ENCODE measurements at regions not wholly inside any gene's neighbourhood (a gene's known extent, or its start where the extent isn't known, plus 50 kb on each side); places are given as distances from the start of the nearest gene placed in this dataset.

GRCh38 chr10:2051108-2051507 is 313.8 kb upstream of the ADARB2 start:
- no peak for TF ChIP-seq POLR2A (IDR thresholded peaks at IDR 0.05)
- TF ChIP-seq EP300 (IDR thresholded peaks at IDR 0.05), result no peak
- TF ChIP-seq CTCF (IDR thresholded peaks at IDR 0.05), result no peak
- Histone ChIP-seq H3K27me3 (no peaks in the 10 kb centered on the region), H3K4me3 (no peak overlapping the region), H3K9me3 (no peaks in the 10 kb centered on the region), H3K36me3 (no peaks in the 10 kb centered on the region), H3K27ac (no peak overlapping the region), H3K4me1 (ENCODE audit: insufficient read depth) (no peaks in the 10 kb centered on the region)
- intact Hi-C loops (cut with DNase I), result no loop called here
- WGBS, 3 donors, result 73 to 80% (median 76%) methylated on average over 7 of the region's 7 CpGs
- no peak for DNase-seq

GRCh38 chr10:2049560-2049959 is 312.2 kb upstream of the ADARB2 start:
- H3K27ac ChIP-seq, result no peak overlapping the region
- intact Hi-C loops (cut with DNase I), result no loop called here
- H3K27me3 ChIP-seq, result no peaks in the 10 kb centered on the region
- H3K4me1 ChIP-seq (ENCODE audit: insufficient read depth), result no peaks in the 10 kb centered on the region
- H3K4me3 ChIP-seq, result no peak overlapping the region
- TF ChIP-seq POLR2A (IDR thresholded peaks at IDR 0.05) (no peak), CTCF (IDR thresholded peaks at IDR 0.05) (no peak), EP300 (IDR thresholded peaks at IDR 0.05) (no peak)
- no peaks in the 10 kb centered on the region for H3K9me3 ChIP-seq
- no peaks in the 10 kb centered on the region for H3K36me3 ChIP-seq
- DNase-seq, result no peak

GRCh38 chr10:2048337-2048973 is 311.1 kb upstream of the ADARB2 start:
- no peaks in the 10 kb centered on the region for H3K9me3 ChIP-seq
- no peaks in the 10 kb centered on the region for H3K4me1 ChIP-seq (ENCODE audit: insufficient read depth)
- H3K4me3 ChIP-seq, result no peak overlapping the region
- no peaks in the 10 kb centered on the region for H3K36me3 ChIP-seq
- 58 to 62% (median 61%) methylated on average over 5 of the region's 5 CpGs for WGBS, 3 donors
- TF ChIP-seq EP300 (IDR thresholded peaks at IDR 0.05) (no peak), CTCF (IDR thresholded peaks at IDR 0.05) (no peak), POLR2A (IDR thresholded peaks at IDR 0.05) (no peak)
- no peak overlapping the region for H3K27ac ChIP-seq
- no peak for DNase-seq
- no peaks in the 10 kb centered on the region for H3K27me3 ChIP-seq
- intact Hi-C loops (cut with DNase I), result no loop called here

- H3K27ac ChIP-seq, result no peak overlapping the region
- H3K36me3 ChIP-seq, result no peaks in the 10 kb centered on the region
- TF ChIP-seq POLR2A (IDR thresholded peaks at IDR 0.05), result no peak
- TF ChIP-seq EP300 (IDR thresholded peaks at IDR 0.05), result no peak
- TF ChIP-seq CTCF (IDR thresholded peaks at IDR 0.05), result no peak
- DNase-seq, result no peak
- intact Hi-C loops (cut with DNase I), result no loop called here
- H3K4me1 ChIP-seq (ENCODE audit: insufficient read depth), result no peaks in the 10 kb centered on the region
- H3K9me3 ChIP-seq, result no peaks in the 10 kb centered on the region
- H3K27me3 ChIP-seq, result no peaks in the 10 kb centered on the region
- no peak overlapping the region for H3K4me3 ChIP-seq
- 46 to 53% (median 50%) methylated on average over 3 of the region's 3 CpGs for WGBS, 3 donors
Measured at GRCh38 chr10:2047679-2048078, 310.4 kb upstream of the ADARB2 start.
